Stomach (tissue), 8 donors: ENCODE measurements at regions not wholly inside any gene's neighbourhood (a gene's known extent, or its start where the extent isn't known, plus 50 kb on each side); places are given as distances from the start of the nearest gene placed in this dataset.

Experiments
- DNase-seq, 2 donors: peaks; one replicate each; pipeline versions ENCODE4 v3.0.0 to v3.0.0-alpha.2; 2013 to 2019
- H3K27ac ChIP-seq, 5 donors: fragments of 200-600 bp in 4 of 5; sonication (generic) in 4 of 5; one replicate each; pipeline ENCODE4 v1.5.1; 2013 to 2019; ENCODE audit warnings: mild to moderate bottlenecking in 1 of 5, moderate library complexity in 1 of 5
- H3K27me3 ChIP-seq, 3 donors: fragments of 200-600 bp; sonication (generic); one replicate each; pipeline ENCODE4 v1.5.1; 2017 to 2019; ENCODE audit warnings: mixed run types in 1 of 3
- H3K36me3 ChIP-seq, 4 donors: fragments of 200-600 bp; sonication (generic); 1 replicate in 3 of 4; 2 replicates in 1 of 4; pipeline ENCODE4 v1.5.1; 2016 to 2019
- H3K4me1 ChIP-seq, 4 donors: fragments of 200-600 bp; sonication (generic); one replicate each; pipeline ENCODE4 v1.5.1; 2016 to 2019
- H3K4me3 ChIP-seq, 4 donors: fragments of 200-600 bp; sonication (generic) in 3 of 4; one replicate each; pipeline ENCODE4 v1.5.1; 2016 to 2019; ENCODE audit warnings: mild to moderate bottlenecking in 1 of 4
- H3K9me3 ChIP-seq, 4 donors: fragments of 200-600 bp; sonication (generic); one replicate each; pipeline ENCODE4 v1.5.1; 2016 to 2019
- CTCF ChIP-seq, 7 experiments: fragments of 450-650 bp in 4 of 7; fragments of 200-600 bp in 3 of 7; sonication (generic) in 3 of 7; IDR thresholded peaks; one replicate each; pipeline ENCODE4 v1.5.1; 2016 to 2019; ENCODE audit warnings: antibody characterized with exemption in 7 of 7, control low read depth in 2 of 7, mild to moderate bottlenecking in 1 of 7
- EP300 ChIP-seq: sonication (generic); formaldehyde crosslinking; IDR thresholded peaks from one replicate; pipeline ENCODE4 v1.6.1; 2017; ENCODE audit warnings: antibody characterized with exemption
- POLR2A ChIP-seq, 4 donors: fragments of 450-650 bp; IDR thresholded peaks; one replicate each; pipeline ENCODE4 v1.6.1; 2016; ENCODE audit warnings: antibody characterized with exemption in 4 of 4, control low read depth in 2 of 4, mild to moderate bottlenecking in 1 of 4, moderate library complexity in 1 of 4
- POLR2AphosphoS5 ChIP-seq, 3 donors: sonication (generic); formaldehyde crosslinking; IDR thresholded peaks; one replicate each; pipeline ENCODE4 v1.6.1; 2016; ENCODE audit warnings: antibody characterized with exemption in 3 of 3
- WGBS, 5 donors: extraction: QIAGEN DNeasy Blood & Tissue Kit in 3 of 5; methylation state at CpG; one replicate each; pipeline versions ENCODE4 v1.1.5 to v1.1.7; 2013 to 2018; 5-methylcytosine and 5-hydroxymethylcytosine counted together
- intact Hi-C: fragments of 100-400 bp; cut with DNase I; formaldehyde crosslinking; loops from one replicate; pipeline ENCODE4 v1.15.1; 2023; ENCODE audit warnings: low total_unique reads
- donor health status: healthy with polysubstance abuse.
- donor health status: Bipolar disorder and iron deficiency.
- donor health status: healthy.

GRCh38 chr9:28650327-28650726 lies 1077.0 kb upstream of the C9orf72 start:
- no peaks in the 10 kb centered on the region for H3K4me1 ChIP-seq
- no peaks in the 10 kb centered on the region for H3K9me3 ChIP-seq
- WGBS, 5 donors, result 49 to 66% (median 52%) methylated on average over 4 of the region's 4 CpGs
- no peaks in the 10 kb centered on the region for H3K27me3 ChIP-seq
- TF ChIP-seq CTCF (IDR thresholded peaks at IDR 0.05) (no peak), POLR2A (IDR thresholded peaks at IDR 0.05) (no peak), EP300 (no peak), POLR2AphosphoS5 (IDR thresholded peaks at IDR 0.05) (no peak)
- no peak overlapping the region for H3K27ac ChIP-seq
- intact Hi-C loops, result no loop called here
- no peak overlapping the region for H3K4me3 ChIP-seq
- no peak for DNase-seq
- H3K36me3 ChIP-seq, result no peaks in the 10 kb centered on the region

GRCh38 chr9:28651050-28651722 lies 1077.9 kb upstream of the C9orf72 start:
- intact Hi-C loops, result no loop called here
- no peaks in the 10 kb centered on the region for H3K27me3 ChIP-seq
- H3K27ac ChIP-seq, result no peak overlapping the region
- no peaks in the 10 kb centered on the region for H3K4me1 ChIP-seq
- H3K9me3 ChIP-seq, result no peaks in the 10 kb centered on the region
- H3K4me3 ChIP-seq, result no peak overlapping the region
- no peak for TF ChIP-seq CTCF (IDR thresholded peaks at IDR 0.05)
- TF ChIP-seq EP300, result no peak
- TF ChIP-seq POLR2AphosphoS5 (IDR thresholded peaks at IDR 0.05), result no peak
- TF ChIP-seq POLR2A (IDR thresholded peaks at IDR 0.05), result no peak
- WGBS, 5 donors, result 89 to 93% (median 90%) methylated on average over 5 of the region's 5 CpGs
- H3K36me3 ChIP-seq, result no peaks in the 10 kb centered on the region
- no peak for DNase-seq

- 83 to 98% (median 91%) methylated on average over 1 of the region's 1 CpG for WGBS, 5 donors
- Histone ChIP-seq H3K9me3 (no peaks in the 10 kb centered on the region), H3K36me3 (no peaks in the 10 kb centered on the region), H3K27me3 (no peaks in the 10 kb centered on the region), H3K4me3 (no peak overlapping the region), H3K4me1 (no peaks in the 10 kb centered on the region), H3K27ac (no peak overlapping the region)
- DNase-seq, result no peak
- intact Hi-C loops, result no loop called here
- TF ChIP-seq EP300, result no peak
- TF ChIP-seq CTCF (IDR thresholded peaks at IDR 0.05), result no peak
- TF ChIP-seq POLR2AphosphoS5 (IDR thresholded peaks at IDR 0.05), result no peak
- TF ChIP-seq POLR2A (IDR thresholded peaks at IDR 0.05), result no peak
Observed at GRCh38 chr9:28653216-28653615, 1079.9 kb upstream of the C9orf72 start.

GRCh38 chr9:28656727-28657126 lies 1083.4 kb upstream of the C9orf72 start:
- H3K27ac ChIP-seq, result no peak overlapping the region
- 55 to 63% (median 58%) methylated on average over 2 of the region's 2 CpGs for WGBS, 5 donors
- intact Hi-C loops, result no loop called here

More at GRCh38 chr9:28656727-28657126, 1083.4 kb upstream of the C9orf72 start:
- Histone ChIP-seq H3K27me3 (no peaks in the 10 kb centered on the region), H3K9me3 (no peaks in the 10 kb centered on the region), H3K4me3 (no peak overlapping the region), H3K4me1 (no peaks in the 10 kb centered on the region), H3K36me3 (no peaks in the 10 kb centered on the region)
- no peak for DNase-seq
- TF ChIP-seq POLR2A (IDR thresholded peaks at IDR 0.05) (no peak), EP300 (no peak), CTCF (IDR thresholded peaks at IDR 0.05) (no peak), POLR2AphosphoS5 (IDR thresholded peaks at IDR 0.05) (no peak)
